Suppressor macrophage treated with lipopolysaccharide for 4 hours (primary cell): ENCODE measurements at regions not wholly inside any gene's neighbourhood (a gene's known extent, or its start where the extent isn't known, plus 50 kb on each side); places are given as distances from the start of the nearest gene placed in this dataset.
"Not testable (repeated sequence)": the region's sequence is repeated elsewhere in the genome, so short reads cannot be mapped to it uniquely, and the experiment has no call there.

Experiments used
- DNase-seq: peaks from one replicate; pipeline ENCODE4 v3.0.0-alpha.2; 2020

GRCh38 chr2:81363800-81364199 lies 1059.2 kb upstream of the LRRTM1 start:
- DNase-seq: no peak

GRCh38 chr2:81362468-81362867 lies 1057.9 kb upstream of the LRRTM1 start:
- not testable (repeated sequence) for DNase-seq

GRCh38 chr2:81355436-81355835 lies 1050.9 kb upstream of the LRRTM1 start:
- no peak for DNase-seq

GRCh38 chr2:81334046-81334445 lies 1029.5 kb upstream of the LRRTM1 start:
- DNase-seq: no peak

- DNase-seq: no peak
These were observed 1024.4 kb upstream of the LRRTM1 start for GRCh38 chr2:81328968-81329367.

- no peak for DNase-seq
These were observed 1023.4 kb upstream of the LRRTM1 start for GRCh38 chr2:81327911-81328310.

- DNase-seq: no peak
These were observed 1019.5 kb upstream of the LRRTM1 start for GRCh38 chr2:81324046-81324445.

- DNase-seq: no peak
These were observed 999.7 kb upstream of the LRRTM1 start for GRCh38 chr2:81304154-81304830.

GRCh38 chr2:81303321-81303720 lies 998.8 kb upstream of the LRRTM1 start:
- no peak for DNase-seq

GRCh38 chr2:81299841-81300240 lies 995.3 kb upstream of the LRRTM1 start:
- DNase-seq: no peak

- no peak for DNase-seq
These were observed 986.3 kb upstream of the LRRTM1 start for GRCh38 chr2:81290846-81291245.

GRCh38 chr2:81283081-81283480 lies 978.5 kb upstream of the LRRTM1 start:
- DNase-seq: no peak

- DNase-seq: no peak
These were observed 977.7 kb upstream of the LRRTM1 start for GRCh38 chr2:81282151-81282769.

GRCh38 chr2:81276595-81276994 lies 972.0 kb upstream of the LRRTM1 start:
- no peak for DNase-seq

- no peak for DNase-seq
These were observed 961.6 kb upstream of the LRRTM1 start for GRCh38 chr2:81266106-81266505.

- DNase-seq: no peak
These were observed 959.4 kb upstream of the LRRTM1 start for GRCh38 chr2:81263989-81264388.

- DNase-seq: no peak
These were observed 955.8 kb upstream of the LRRTM1 start for GRCh38 chr2:81260320-81260719.

GRCh38 chr2:81250270-81250669 lies 945.7 kb upstream of the LRRTM1 start:
- no peak for DNase-seq

GRCh38 chr2:81249152-81249551 lies 944.6 kb upstream of the LRRTM1 start:
- no peak for DNase-seq

GRCh38 chr2:81247648-81248047 lies 943.1 kb upstream of the LRRTM1 start:
- no peak for DNase-seq

GRCh38 chr2:81242501-81242900 lies 937.9 kb upstream of the LRRTM1 start:
- no peak for DNase-seq

GRCh38 chr2:81238462-81238861 lies 933.9 kb upstream of the LRRTM1 start:
- DNase-seq: no peak

GRCh38 chr2:81235601-81236000 lies 931.0 kb upstream of the LRRTM1 start:
- DNase-seq: no peak

- no peak for DNase-seq
These were observed 930.2 kb upstream of the LRRTM1 start for GRCh38 chr2:81234711-81235110.

GRCh38 chr2:81225756-81226155 lies 921.2 kb upstream of the LRRTM1 start:
- DNase-seq: no peak
